ENCODE measurements at regions not wholly inside any gene's neighbourhood (a gene's known extent, or its start where the extent isn't known, plus 50 kb on each side); places are given as distances from the start of the nearest gene placed in this dataset.

DNA sequence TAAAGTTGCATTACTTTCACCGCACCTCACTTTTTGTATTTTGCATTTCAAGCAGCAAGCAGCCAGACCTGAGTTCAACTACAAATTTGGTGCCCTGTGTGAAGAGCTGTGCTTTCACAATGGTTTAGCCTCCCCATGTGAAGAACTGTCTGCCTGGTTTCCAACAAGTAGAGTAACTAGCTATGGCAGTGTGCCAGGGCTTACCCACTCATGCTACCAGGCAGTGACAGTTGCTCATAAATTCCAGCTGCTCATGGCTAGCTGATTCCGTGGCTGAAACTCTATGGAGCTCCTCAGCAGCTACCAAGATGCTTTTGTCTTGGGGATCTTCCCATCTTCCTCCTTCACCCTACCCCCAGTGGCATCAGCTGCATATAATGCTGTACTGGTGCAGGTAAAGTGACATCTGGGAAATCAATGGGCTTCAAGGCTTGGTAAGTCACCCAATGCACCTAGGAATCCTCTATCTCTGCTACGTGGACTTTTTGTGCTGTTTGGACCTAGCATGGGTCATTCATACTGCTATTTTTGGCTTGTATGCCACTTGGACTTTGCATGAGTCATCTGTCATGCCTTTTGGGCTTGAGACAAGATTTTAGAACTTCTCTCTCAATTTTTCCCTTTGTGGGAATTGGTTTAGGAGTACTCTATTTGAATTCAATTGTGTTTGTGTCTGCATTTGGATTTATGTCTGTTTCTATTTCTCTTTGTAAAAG, 176.5 kb upstream of the GJE1 start:
- TF ChIP-seq, protein P1, sequence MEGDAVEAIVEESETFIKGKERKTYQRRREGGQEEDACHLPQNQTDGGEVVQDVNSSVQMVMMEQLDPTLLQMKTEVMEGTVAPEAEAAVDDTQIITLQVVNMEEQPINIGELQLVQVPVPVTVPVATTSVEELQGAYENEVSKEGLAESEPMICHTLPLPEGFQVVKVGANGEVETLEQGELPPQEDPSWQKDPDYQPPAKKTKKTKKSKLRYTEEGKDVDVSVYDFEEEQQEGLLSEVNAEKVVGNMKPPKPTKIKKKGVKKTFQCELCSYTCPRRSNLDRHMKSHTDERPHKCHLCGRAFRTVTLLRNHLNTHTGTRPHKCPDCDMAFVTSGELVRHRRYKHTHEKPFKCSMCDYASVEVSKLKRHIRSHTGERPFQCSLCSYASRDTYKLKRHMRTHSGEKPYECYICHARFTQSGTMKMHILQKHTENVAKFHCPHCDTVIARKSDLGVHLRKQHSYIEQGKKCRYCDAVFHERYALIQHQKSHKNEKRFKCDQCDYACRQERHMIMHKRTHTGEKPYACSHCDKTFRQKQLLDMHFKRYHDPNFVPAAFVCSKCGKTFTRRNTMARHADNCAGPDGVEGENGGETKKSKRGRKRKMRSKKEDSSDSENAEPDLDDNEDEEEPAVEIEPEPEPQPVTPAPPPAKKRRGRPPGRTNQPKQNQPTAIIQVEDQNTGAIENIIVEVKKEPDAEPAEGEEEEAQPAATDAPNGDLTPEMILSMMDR (IDR thresholded peaks at IDR 0.05; ENCODE audit: poor library complexity), result no peak
- no peak for TF ChIP-seq EZH2phosphoT487 (IDR thresholded peaks at IDR 0.05; ENCODE audit: low read depth, severe bottlenecking, unreplicated experiment)

Data from hepatocyte (in vitro differentiated cells).